HCT116 (cell line): ENCODE measurements at regions not wholly inside any gene's neighbourhood (a gene's known extent, or its start where the extent isn't known, plus 50 kb on each side); places are given as distances from the start of the nearest gene placed in this dataset.

ENCODE experiments used
- ATAC-seq: fragments of 200-7000 bp; cut with Tn5 transposase; 2 replicates; pipeline ENCODE4 v1.9.1; 2020; ENCODE audit warnings: mild to moderate bottlenecking, moderate library complexity
- BruUV-seq: library from RNA; stranded (reverse); fragments of 400-500 nt; replicated peaks from 2 replicates; lab custom pipeline; 2021; lab: Mats Ljungman, UMichigan
- CTCF ChIA-PET: fragments of 300-600 bp; sonication (Branson Sonifier 250); formaldehyde crosslinking; loops from one replicate; lab custom pipeline; 2021; ENCODE audit warnings: antibody characterized with exemption; lab: Charles Lee
- POLR2A ChIA-PET: fragments of 300-600, 350-600 bp; sonication (Branson Sonifier 250); formaldehyde crosslinking; loops from one replicate; lab custom pipeline; 2021; ENCODE audit warnings: antibody characterized with exemption; lab: Charles Lee
- RAD21 ChIA-PET, 2 experiments: fragments of 300-600 bp; sonication (Branson Sonifier 250); formaldehyde crosslinking; loops; one replicate each; lab custom pipeline; 2023; ENCODE audit warnings: low total read pairs in 2 of 2; ENCODE audit not compliant: uncharacterized antibody in 2 of 2, unreplicated experiment in 2 of 2, low non-redundant PET in 1 of 2; lab: Charles Lee
- DNase-seq: peaks from one replicate; pipeline ENCODE4 v3.0.0-alpha.2; 2010; ENCODE audit warnings: low read depth, low spot score
- H2AFZ ChIP-seq: fragments of 200-600 bp; shearing (Covaris generic), sonication (generic); 2 replicates; pipeline ENCODE4 v1.6.1; 2017; ENCODE audit warnings: low read depth, mixed run types, mixed read lengths, antibody characterized with exemption, low read length; ENCODE audit not compliant: poor library complexity, severe bottlenecking
- H3K27ac ChIP-seq: 2 replicates; pipeline ENCODE4 v1.5.1; 2012; ENCODE audit warnings: low read depth, low read length
- H3K27me3 ChIP-seq: fragments of 200-600 bp; sonication (generic); 2 replicates; pipeline ENCODE4 v1.6.1; 2016; ENCODE audit warnings: mixed run types, low read length, mixed read lengths; ENCODE audit not compliant: insufficient read depth
- H3K36me3 ChIP-seq, 2 experiments: fragments of 200-500 bp in 1 of 2; fragments of 200-600 bp in 1 of 2; sonication (Bioruptor generic) in 1 of 2; sonication (generic) in 1 of 2; 2 replicates each; pipeline versions ENCODE4 v1.5.1 to v1.6.1; 2014 to 2016; ENCODE audit warnings: low read length in 2 of 2, inconsistent platforms in 1 of 2, mixed read lengths in 1 of 2, mixed run types in 1 of 2; ENCODE audit not compliant: insufficient read depth in 2 of 2, control insufficient read depth in 1 of 2
- H3K4me1 ChIP-seq, 2 experiments: fragments of 200-600 bp in 1 of 2; sonication (generic) in 1 of 2; 2 replicates each; pipeline versions ENCODE4 v1.5.1 to v1.6.1; 2012 to 2017; ENCODE audit warnings: low read length in 2 of 2, inconsistent platforms in 1 of 2, mild to moderate bottlenecking in 1 of 2, mixed read lengths in 1 of 2, mixed run types in 1 of 2, moderate library complexity in 1 of 2; ENCODE audit not compliant: insufficient read depth in 2 of 2, control insufficient read depth in 1 of 2
- H3K4me2 ChIP-seq: fragments of 200-600 bp; sonication (generic); 2 replicates; pipeline ENCODE4 v1.6.1; 2017; ENCODE audit warnings: mixed run types, low read length, mixed read lengths
- H3K4me3 ChIP-seq, 2 experiments: fragments of 200-600 bp in 1 of 2; sonication (generic) in 1 of 2; replicated peaks in 1 of 2; 2 replicates each; pipeline ENCODE4 v1.5.1; 2011 to 2016; ENCODE audit warnings: low read length in 2 of 2, control low read depth in 1 of 2, low read depth in 1 of 2, mild to moderate bottlenecking in 1 of 2, mixed read lengths in 1 of 2, mixed run types in 1 of 2
- H3K79me2 ChIP-seq: fragments of 200-600 bp; sonication (generic); 2 replicates; pipeline ENCODE4 v1.6.1; 2017; ENCODE audit warnings: mild to moderate bottlenecking, mixed run types, low read length, moderate library complexity, mixed read lengths; ENCODE audit not compliant: insufficient read depth
- H3K9ac ChIP-seq: fragments of 200-600 bp; sonication (generic); 2 replicates; pipeline ENCODE4 v1.6.1; 2016; ENCODE audit warnings: low read length, mixed read lengths
- H3K9me2 ChIP-seq: fragments of 200-600 bp; sonication (generic), shearing (Covaris generic); 2 replicates; pipeline ENCODE4 v1.6.1; 2017; ENCODE audit warnings: mixed run types, mild to moderate bottlenecking, moderate library complexity; ENCODE audit not compliant: insufficient read depth
- H3K9me3 ChIP-seq, 2 experiments: fragments of 200-500 bp in 1 of 2; fragments of 200-600 bp in 1 of 2; sonication (Bioruptor generic) in 1 of 2; sonication (generic) in 1 of 2; 2 replicates each; pipeline ENCODE4 v1.6.1; 2014 to 2017; ENCODE audit warnings: low read length in 2 of 2, mixed read lengths in 2 of 2, inconsistent platforms in 1 of 2, low read depth in 1 of 2, mild to moderate bottlenecking in 1 of 2, mixed run types in 1 of 2, moderate library complexity in 1 of 2; ENCODE audit not compliant: control insufficient read depth in 1 of 2, insufficient read depth in 1 of 2
- H4K20me1 ChIP-seq: fragments of 200-600 bp; sonication (generic), shearing (Covaris generic); 2 replicates; pipeline ENCODE4 v1.6.1; 2017; ENCODE audit warnings: mixed run types, mild to moderate bottlenecking, moderate library complexity; ENCODE audit not compliant: insufficient read depth
- ATF3 ChIP-seq: IDR thresholded peaks from 2 replicates; pipeline ENCODE4 v1.6.1; 2012
- CBX3 ChIP-seq: IDR thresholded peaks from 2 replicates; pipeline ENCODE4 v1.6.1; 2012; ENCODE audit warnings: low read depth
- CEBPB ChIP-seq: IDR thresholded peaks from 2 replicates; pipeline ENCODE4 v1.6.1; 2012; ENCODE audit warnings: low read depth
- EGR1 ChIP-seq: IDR thresholded peaks from 2 replicates; pipeline ENCODE4 v1.6.1; 2012; ENCODE audit warnings: low read depth
- ELF1 ChIP-seq: IDR thresholded peaks from 2 replicates; pipeline ENCODE4 v1.6.1; 2012; ENCODE audit warnings: low read depth, borderline replicate concordance
- EZH2phosphoT487 ChIP-seq: fragments of 200-600 bp; IDR thresholded peaks from 2 replicates; pipeline ENCODE4 v1.6.1; 2018; ENCODE audit warnings: antibody characterized with exemption, borderline replicate concordance
- FOSL1 ChIP-seq: IDR thresholded peaks from 2 replicates; pipeline ENCODE4 v1.6.1; 2012; ENCODE audit warnings: low read depth
- JUND ChIP-seq: IDR thresholded peaks from 2 replicates; pipeline ENCODE4 v1.6.1; 2012
- POLR2A ChIP-seq: IDR thresholded peaks from 2 replicates; pipeline ENCODE4 v1.7.0; 2011; ENCODE audit warnings: borderline replicate concordance; ENCODE audit not compliant: insufficient read depth, insufficient read length; ENCODE audit errors: extremely low read depth
- POLR2AphosphoS5 ChIP-seq: IDR thresholded peaks from 2 replicates; pipeline ENCODE4 v1.6.1; 2011; ENCODE audit warnings: mild to moderate bottlenecking, low read depth, low read length, moderate library complexity
- RAD21 ChIP-seq: IDR thresholded peaks from 2 replicates; pipeline ENCODE4 v1.6.1; 2012; ENCODE audit warnings: low read depth, mild to moderate bottlenecking
- SP1 ChIP-seq: IDR thresholded peaks from 2 replicates; pipeline ENCODE4 v1.6.1; 2012; ENCODE audit warnings: low read depth
- SRF ChIP-seq: IDR thresholded peaks from 2 replicates; pipeline ENCODE4 v1.6.1; 2012; ENCODE audit warnings: low read depth
- YY1 ChIP-seq: IDR thresholded peaks from 2 replicates; pipeline ENCODE4 v1.6.1; 2011; ENCODE audit warnings: low read length, low read depth, moderate library complexity, mild to moderate bottlenecking; ENCODE audit not compliant: insufficient replicate concordance; ENCODE audit errors: extremely low read depth
- intact Hi-C: fragments of 100-400 bp; cut with micrococcal nuclease; formaldehyde crosslinking; loops from 2 replicates; pipeline ENCODE4 v1.10.0; 2022
- TF ChIP-seq, protein P1 (sequence below): IDR thresholded peaks from 2 replicates; pipeline ENCODE4 v1.6.1; 2012
- TF ChIP-seq, protein P2 (sequence below), 3 experiments: fragments of 200-600 bp in 1 of 3; sonication (generic) in 1 of 3; IDR thresholded peaks in 2 of 3; conservative IDR thresholded peaks in 1 of 3; 2 replicates each; pipeline ENCODE4 v1.5.1; 2012 to 2017; ENCODE audit warnings: low read depth in 2 of 3, low read length in 2 of 3, antibody characterized with exemption in 1 of 3, borderline replicate concordance in 1 of 3, control low read depth in 1 of 3, mild to moderate bottlenecking in 1 of 3, mixed read lengths in 1 of 3, mixed run types in 1 of 3, moderate library complexity in 1 of 3; ENCODE audit not compliant: insufficient read depth in 1 of 3

DNA sequence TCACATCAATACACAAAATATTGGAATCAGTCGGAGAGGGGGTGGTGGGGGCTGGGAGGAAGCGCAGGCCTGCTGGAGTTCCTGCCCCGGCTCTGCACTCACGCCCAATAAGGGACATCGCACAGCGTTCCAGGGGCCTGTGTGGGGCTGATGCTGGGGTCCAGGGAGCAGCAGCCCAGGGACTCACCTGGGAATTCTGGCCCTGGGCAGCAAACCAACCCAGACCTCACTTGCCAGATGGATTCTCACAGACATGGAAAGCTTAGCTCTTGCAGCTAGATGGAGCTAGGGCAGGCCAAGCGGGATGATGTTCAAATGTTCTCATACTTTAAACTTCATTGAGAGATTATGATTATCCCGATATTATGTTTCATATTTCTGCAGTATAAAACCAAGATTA, 266.6 kb upstream of the TANK start:
- no peak for TF ChIP-seq CEBPB
- TF ChIP-seq CBX3 = no peak
- TF ChIP-seq POLR2AphosphoS5 = no peak
- TF ChIP-seq SRF = no peak
- no peak for TF ChIP-seq EZH2phosphoT487
- TF ChIP-seq POLR2A = no peak
- TF ChIP-seq, protein P1, sequence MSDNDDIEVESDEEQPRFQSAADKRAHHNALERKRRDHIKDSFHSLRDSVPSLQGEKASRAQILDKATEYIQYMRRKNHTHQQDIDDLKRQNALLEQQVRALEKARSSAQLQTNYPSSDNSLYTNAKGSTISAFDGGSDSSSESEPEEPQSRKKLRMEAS = no peak
- TF ChIP-seq YY1 = no peak
- no peak for TF ChIP-seq EGR1
- TF ChIP-seq FOSL1 = no peak
- no peak for TF ChIP-seq JUND
- TF ChIP-seq SP1 = no peak
- no peak for TF ChIP-seq ATF3
- TF ChIP-seq RAD21 = no peak
- TF ChIP-seq, protein P2, sequence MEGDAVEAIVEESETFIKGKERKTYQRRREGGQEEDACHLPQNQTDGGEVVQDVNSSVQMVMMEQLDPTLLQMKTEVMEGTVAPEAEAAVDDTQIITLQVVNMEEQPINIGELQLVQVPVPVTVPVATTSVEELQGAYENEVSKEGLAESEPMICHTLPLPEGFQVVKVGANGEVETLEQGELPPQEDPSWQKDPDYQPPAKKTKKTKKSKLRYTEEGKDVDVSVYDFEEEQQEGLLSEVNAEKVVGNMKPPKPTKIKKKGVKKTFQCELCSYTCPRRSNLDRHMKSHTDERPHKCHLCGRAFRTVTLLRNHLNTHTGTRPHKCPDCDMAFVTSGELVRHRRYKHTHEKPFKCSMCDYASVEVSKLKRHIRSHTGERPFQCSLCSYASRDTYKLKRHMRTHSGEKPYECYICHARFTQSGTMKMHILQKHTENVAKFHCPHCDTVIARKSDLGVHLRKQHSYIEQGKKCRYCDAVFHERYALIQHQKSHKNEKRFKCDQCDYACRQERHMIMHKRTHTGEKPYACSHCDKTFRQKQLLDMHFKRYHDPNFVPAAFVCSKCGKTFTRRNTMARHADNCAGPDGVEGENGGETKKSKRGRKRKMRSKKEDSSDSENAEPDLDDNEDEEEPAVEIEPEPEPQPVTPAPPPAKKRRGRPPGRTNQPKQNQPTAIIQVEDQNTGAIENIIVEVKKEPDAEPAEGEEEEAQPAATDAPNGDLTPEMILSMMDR (IDR thresholded peaks at IDR 0.05 in 2 of 3, conservative IDR thresholded peaks at IDR 0.05 in 1 of 3; ENCODE audit: borderline replicate concordance in 1 of 3, insufficient read depth in 1 of 3, low read depth in 2 of 3, low read length in 2 of 3) = no peak
- TF ChIP-seq ELF1 = no peak
- TF ChIP-seq, all 23 proteins: peak for 0
- Histone ChIP-seq H4K20me1 (no peaks in the 10 kb centered on the region), H2AFZ (no peak overlapping the region), H3K27me3 (no peaks in the 10 kb centered on the region), H3K9me2 (no peaks in the 10 kb centered on the region), H3K4me2 (no peak overlapping the region), H3K4me1 (no peaks in the 10 kb centered on the region), H3K9me3 (no peaks in the 10 kb centered on the region), H3K36me3 (no peaks in the 10 kb centered on the region), H3K4me3 (no peak overlapping the region), H3K79me2 (no peaks in the 10 kb centered on the region), H3K27ac (no peak overlapping the region), H3K9ac (no peak overlapping the region)
- CTCF ChIA-PET = no interaction called here
- RAD21 ChIA-PET = no interaction called here
- BruUV-seq = no TSS peak
- intact Hi-C loops = no loop called here
- ATAC-seq = no peak
- POLR2A ChIA-PET = no interaction called here
- no peak for DNase-seq
